Cardiac septum (tissue), 1 donor: ENCODE measurements at regions not wholly inside any gene's neighbourhood (a gene's known extent, or its start where the extent isn't known, plus 50 kb on each side); places are given as distances from the start of the nearest gene placed in this dataset.
"Not testable (repeated sequence)": the region's sequence is repeated elsewhere in the genome, so short reads cannot be mapped to it uniquely, and the experiment has no call there.

ENCODE experiments used
- DNase-seq: peaks from one replicate; pipeline ENCODE4 v3.0.0-alpha.2; 2020; ENCODE audit warnings: low spot score
- intact Hi-C: fragments of 100-400 bp; cut with DNase I; formaldehyde crosslinking; loops from one replicate; pipeline ENCODE4 v1.14.0; 2022
- donor health status: DM: no; HTN: no; CAD: no.

GRCh38 chr1:73674945-73675561 is 522.9 kb downstream of the LRRIQ3 start:
- intact Hi-C loops: no loop called here
- DNase-seq: no peak

DNA sequence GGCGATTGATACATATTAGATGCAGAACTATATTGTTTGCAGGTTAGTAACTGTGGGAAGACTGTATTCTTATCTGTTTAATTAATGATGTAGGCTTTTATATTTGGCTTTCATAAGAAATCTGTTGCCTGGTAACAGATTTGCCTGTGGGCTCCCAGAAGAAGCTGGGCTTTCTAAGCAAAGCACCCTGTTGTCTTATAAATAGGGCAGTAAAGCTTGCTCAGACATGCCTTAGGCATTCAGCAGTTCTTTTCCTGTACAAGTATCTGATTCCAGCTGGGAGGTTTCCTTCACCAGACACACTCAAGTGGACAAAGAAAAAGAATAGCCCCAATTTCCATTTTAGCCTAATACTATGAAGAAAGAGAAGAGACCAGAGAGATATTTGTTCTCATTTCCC is 524.0 kb downstream of the LRRIQ3 start:
- intact Hi-C loops: no loop called here
- no peak for DNase-seq

DNA sequence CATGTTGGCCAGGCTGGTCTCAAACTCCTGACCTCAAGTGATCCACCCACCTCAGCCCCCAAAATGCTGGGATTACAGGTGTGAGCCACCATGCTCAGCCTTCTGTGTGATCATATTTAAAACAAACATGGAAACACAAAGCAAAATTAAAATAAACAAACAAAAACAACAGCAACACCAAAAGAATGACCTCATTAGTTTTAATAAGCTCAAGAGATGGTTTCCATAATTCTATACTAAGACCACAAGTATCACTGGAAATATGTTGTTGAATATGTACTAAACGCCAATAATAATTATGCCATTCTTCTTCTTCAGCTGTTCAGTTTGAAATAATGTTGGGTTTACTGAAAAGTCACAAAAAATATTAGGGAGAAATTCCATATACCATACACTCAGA is 526.4 kb downstream of the LRRIQ3 start:
- DNase-seq: no peak
- intact Hi-C loops: no loop called here

DNA sequence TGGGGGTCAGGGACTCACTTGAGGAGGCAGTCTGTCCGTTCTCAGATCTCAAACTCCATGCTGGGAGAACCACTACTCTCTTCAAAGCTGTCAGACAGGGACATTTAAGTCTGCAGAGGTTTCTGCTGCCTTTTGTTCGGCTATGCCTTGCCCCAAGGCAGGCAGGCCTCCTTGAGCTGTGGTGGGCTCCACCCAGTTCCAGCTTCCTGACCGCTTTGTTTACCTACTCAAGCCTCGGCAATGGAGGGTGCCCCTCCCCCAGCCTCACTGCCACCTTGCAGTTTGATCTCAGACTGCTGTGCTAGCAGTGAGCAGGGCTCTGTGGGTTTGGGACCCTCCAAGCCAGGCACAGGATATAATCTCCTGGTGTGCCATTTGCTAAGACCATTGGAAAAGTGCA is 530.0 kb downstream of the LRRIQ3 start:
- DNase-seq, intact Hi-C loops: not testable (repeated sequence)

- intact Hi-C loops: no loop called here
- DNase-seq: no peak
These were observed 535.5 kb downstream of the LRRIQ3 start for GRCh38 chr1:73662526-73662925.

GRCh38 chr1:73659136-73659535 is 538.8 kb downstream of the LRRIQ3 start:
- no peak for DNase-seq
- intact Hi-C loops: no loop called here

GRCh38 chr1:73654714-73655113 is 543.3 kb downstream of the LRRIQ3 start:
- intact Hi-C loops: no loop called here

DNA sequence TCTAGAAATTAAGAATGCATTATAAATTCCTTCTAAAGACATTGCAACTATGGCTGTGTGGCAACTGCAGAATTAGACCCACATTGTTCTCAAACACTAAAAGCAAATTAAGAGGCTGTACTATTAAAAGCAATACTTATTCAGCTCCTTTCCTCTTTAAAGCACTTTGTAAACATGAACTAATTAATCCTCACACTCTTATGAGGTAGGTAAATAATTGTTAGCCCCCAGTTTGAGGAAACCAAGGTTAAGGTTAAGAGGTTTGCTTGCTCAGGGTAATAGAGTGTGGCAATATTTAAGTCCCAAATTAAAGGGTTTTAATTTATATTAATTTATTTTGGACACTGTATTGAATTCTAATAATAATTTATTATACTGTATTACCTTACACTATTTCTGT is 553.8 kb downstream of the LRRIQ3 start:
- intact Hi-C loops: no loop called here
- no peak for DNase-seq

More at GRCh38 chr1:73654714-73655113, 543.3 kb downstream of the LRRIQ3 start:
- no peak for DNase-seq

DNA sequence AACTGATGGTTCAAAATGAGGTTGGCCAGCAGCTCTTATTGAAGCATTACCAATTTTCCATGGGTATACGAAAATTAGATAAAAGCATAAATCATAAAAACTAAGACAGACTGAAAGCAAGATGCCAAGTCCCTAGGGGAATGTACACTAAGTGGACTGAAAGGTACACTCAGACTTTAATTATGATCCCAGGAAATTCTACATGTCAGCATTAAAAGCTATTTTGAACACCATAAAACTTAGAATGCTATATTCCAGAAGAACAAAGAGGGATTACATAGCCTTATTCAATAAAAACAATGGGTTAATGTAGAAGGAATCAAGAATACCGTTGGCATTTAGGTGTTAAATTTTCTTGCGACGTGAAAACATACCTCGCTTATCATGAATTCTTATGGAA is 558.5 kb downstream of the LRRIQ3 start:
- no peak for DNase-seq
- intact Hi-C loops: no loop called here

DNA sequence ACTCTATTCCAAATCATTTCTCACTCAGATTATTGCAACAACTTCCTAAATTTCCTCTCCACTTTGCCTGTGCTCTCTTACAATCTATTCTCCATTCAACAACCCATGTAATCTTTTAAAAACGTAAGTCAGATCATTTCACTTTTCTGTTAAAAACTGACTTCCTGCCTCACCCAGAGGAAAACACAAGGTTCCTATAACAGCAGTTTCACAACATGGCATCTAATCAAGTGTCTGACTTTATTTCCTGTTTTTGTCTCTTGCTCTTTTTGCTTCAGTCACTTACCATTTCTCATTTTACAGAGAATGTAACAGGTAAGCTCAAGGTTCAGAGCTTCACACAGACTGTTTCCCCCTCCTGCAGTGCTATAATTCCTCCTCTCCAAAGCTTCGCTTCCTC is 560.7 kb downstream of the LRRIQ3 start:
- DNase-seq: no peak
- intact Hi-C loops: no loop called here

DNA sequence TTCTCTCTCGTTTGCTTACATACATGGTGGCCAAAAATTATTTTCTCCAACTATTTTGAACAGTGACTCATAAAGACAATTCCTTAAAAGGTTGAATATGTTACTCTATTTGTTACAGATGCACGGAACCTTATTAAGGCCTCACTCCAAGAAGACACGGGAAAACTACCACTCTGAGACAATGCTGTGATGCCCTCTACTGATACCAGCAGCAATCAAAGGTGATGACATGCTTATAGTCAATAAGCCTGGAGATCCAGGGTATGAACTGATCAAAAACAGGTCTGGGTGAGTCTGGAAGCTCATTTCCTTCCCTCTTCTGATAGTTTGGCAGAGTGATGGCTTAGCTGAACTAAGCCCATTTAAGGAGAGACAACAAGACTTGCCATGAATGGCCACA is 563.0 kb downstream of the LRRIQ3 start:
- intact Hi-C loops: no loop called here
- DNase-seq: no peak

DNA sequence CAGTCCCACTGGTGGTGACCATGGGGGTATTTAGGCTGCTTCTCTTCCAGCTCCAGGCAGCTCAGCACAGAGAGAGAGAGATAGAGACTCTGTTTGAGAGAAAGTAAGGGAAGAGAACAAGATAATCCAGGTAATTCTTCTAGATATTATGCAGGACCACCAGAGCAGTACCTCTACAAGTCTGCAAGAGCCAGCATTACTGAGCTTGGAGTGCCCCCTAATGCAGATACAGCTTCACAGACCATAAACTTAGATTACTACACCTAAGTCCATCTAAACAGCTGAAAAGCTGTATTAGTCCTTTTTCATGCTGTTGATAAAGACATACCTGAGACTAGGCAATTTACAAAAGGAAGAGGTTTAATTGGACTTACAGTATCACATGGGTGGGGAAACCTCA is 570.3 kb downstream of the LRRIQ3 start:
- no peak for DNase-seq
- intact Hi-C loops: no loop called here

DNA sequence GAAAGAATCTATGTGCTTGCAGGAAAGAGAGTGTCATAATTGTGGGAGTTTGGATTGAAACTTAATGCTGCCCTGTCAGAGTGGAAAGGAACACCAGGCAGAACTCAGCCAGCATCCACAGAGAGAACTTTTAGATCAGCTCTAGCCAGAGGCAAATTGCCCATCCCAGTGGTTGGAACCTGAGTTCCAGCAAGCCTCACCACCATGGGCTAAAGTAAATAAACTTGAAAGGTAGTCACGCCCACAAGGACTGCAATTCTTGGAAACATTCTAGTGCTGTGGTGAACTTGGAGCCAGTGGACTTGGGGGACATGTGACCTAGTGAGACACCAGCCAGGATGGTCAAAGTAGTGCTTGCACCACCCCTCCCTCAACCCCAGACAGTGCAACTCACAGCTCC is 571.6 kb downstream of the LRRIQ3 start:
- no peak for DNase-seq
- intact Hi-C loops: no loop called here

GRCh38 chr1:73623946-73624345 is 574.0 kb downstream of the LRRIQ3 start:
- intact Hi-C loops: no loop called here
- DNase-seq: no peak

DNA sequence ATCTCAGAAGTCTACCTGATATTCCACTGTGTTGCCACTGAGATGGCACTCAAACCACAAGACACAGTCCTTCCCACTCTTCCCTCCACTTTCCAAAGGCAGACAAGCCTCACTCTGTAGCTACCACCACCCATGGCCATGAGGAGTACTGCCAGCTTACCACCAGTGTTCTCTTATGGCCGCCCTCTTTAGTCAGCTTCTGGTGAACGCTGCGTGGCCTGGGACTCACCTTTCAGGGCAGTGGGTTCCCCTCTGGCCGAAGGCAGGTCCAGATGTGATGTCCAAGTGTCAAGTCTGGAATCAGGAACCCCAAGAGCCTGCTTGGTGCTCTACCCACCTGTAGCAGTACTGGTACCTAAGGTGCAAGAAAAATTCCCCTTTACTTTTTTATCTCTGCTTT is 580.8 kb downstream of the LRRIQ3 start:
- intact Hi-C loops: no loop called here
- DNase-seq: no peak

DNA sequence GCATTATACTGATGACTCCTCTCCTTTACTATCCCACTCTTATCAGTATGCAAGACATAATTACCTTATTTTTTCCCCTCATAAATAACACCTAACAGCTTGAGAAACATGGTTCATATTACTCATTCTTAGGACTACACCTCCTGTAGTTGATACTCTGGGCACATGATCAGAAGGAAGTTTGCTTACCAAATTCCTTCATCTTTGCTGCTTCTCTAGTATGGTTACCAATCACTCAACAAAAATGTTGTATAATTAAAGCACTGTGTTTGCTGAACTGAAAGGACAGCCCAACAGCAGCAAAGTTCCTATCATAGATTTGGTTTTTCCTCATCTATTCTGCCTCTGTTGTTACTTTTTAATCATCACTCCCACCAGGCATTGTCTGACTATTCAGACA is 586.3 kb downstream of the LRRIQ3 start:
- no peak for DNase-seq
- intact Hi-C loops: no loop called here

GRCh38 chr1:73604739-73605138 is 593.2 kb downstream of the LRRIQ3 start:
- no peak for DNase-seq
- intact Hi-C loops: no loop called here

- DNase-seq: no peak
- intact Hi-C loops: no loop called here
These were observed 593.8 kb downstream of the LRRIQ3 start for GRCh38 chr1:73604211-73604610.

DNA sequence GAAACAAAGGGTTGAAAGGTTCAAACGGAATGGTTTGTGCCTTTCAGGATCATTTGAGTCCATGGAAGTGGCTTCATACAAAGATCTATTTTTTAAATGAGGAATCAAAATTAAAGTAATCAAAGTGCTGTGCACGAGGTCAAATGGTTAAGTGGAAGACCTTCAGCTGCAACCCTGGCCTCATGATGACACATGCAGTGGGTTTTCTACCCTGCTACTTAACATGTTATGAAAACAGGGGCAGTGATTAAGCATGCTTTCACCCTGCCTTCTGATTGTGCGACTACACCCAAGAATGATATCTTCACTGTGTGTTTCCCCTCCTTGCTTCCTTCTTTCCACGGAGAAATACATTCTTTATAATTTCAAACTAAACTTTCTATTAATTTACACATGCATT is 604.2 kb downstream of the LRRIQ3 start:
- intact Hi-C loops: no loop called here
- no peak for DNase-seq

DNA sequence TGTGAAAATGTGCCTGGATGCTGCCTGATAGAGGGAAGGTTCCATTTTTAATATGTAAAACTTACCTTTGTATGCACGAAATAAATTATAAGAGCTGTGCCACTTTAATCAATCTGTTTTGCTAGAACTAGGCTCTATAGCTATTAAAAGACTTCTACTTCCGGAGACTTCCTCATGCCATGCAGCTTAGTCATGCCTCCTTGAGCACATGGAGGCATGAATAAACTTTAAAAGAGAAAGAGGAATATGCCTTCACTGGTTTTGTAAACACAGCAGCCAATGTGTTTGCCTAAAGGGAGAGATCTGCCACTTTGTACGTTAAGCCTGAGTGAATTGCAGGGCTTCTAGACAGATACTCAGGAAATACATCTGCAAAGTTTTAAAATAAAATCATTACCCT is 604.6 kb downstream of the LRRIQ3 start:
- intact Hi-C loops: no loop called here
- DNase-seq: no peak

DNA sequence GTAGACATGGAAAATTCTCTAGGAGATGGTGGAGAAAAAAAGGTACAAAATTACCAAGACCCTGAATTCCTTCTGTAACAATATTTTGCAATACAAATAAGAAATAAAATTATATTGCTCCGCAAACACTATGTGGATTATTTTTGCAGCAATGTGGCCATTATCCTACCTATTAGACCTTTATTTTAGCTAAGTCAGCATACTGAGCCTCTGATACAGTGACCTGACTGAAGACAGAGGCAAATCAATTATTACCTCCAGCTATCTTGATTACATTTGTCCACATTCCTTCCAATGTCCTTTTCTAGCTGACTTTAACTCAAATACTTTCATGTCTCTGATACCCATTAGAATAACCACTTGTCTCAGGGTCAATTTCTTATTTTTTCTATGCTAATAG is 610.9 kb downstream of the LRRIQ3 start:
- intact Hi-C loops: no loop called here
- no peak for DNase-seq

- intact Hi-C loops: no loop called here
These were observed 620.8 kb downstream of the LRRIQ3 start for GRCh38 chr1:73577206-73577605.

More at GRCh38 chr1:73577206-73577605, 620.8 kb downstream of the LRRIQ3 start:
- DNase-seq: no peak
